HG03039 (cell line): ENCODE measurements at regions not wholly inside any gene's neighbourhood (a gene's known extent, or its start where the extent isn't known, plus 50 kb on each side); places are given as distances from the start of the nearest gene placed in this dataset.
"Not testable (repeated sequence)": the region's sequence is repeated elsewhere in the genome, so short reads cannot be mapped to it uniquely, and the experiment has no call there.

Source experiments
- ATAC-seq: cut with Tn5 transposase; IDR thresholded peaks from one replicate; pipeline ENCODE4 v1.9.1; 2021; ENCODE audit warnings: mild to moderate bottlenecking, moderate library complexity; ENCODE audit not compliant: unreplicated experiment

- no peak for ATAC-seq
These were observed 104.5 kb upstream of the UGP2 start for GRCh38 chr2:63737081-63737751.

- no peak for ATAC-seq
These were observed 103.7 kb upstream of the UGP2 start for GRCh38 chr2:63738019-63738418.

- ATAC-seq: not testable (repeated sequence)
These were observed 102.5 kb upstream of the UGP2 start for GRCh38 chr2:63739180-63739579.

GRCh38 chr2:63740020-63740419 lies 101.7 kb upstream of the UGP2 start:
- no peak for ATAC-seq

- ATAC-seq: no peak
These were observed 100.8 kb upstream of the UGP2 start for GRCh38 chr2:63740943-63741342.

GRCh38 chr2:63741884-63742579 lies 99.7 kb upstream of the UGP2 start:
- ATAC-seq: no peak

- ATAC-seq: no peak
These were observed 99.1 kb upstream of the UGP2 start for GRCh38 chr2:63742580-63742976.

- ATAC-seq: no peak
These were observed 98.3 kb upstream of the UGP2 start for GRCh38 chr2:63743170-63743981.

- no peak for ATAC-seq
These were observed 97.4 kb upstream of the UGP2 start for GRCh38 chr2:63743982-63744966.

GRCh38 chr2:63746548-63746947 lies 95.1 kb upstream of the UGP2 start:
- ATAC-seq: not testable (repeated sequence)

- ATAC-seq: no peak
These were observed 89.8 kb upstream of the UGP2 start for GRCh38 chr2:63751901-63752300.

- no peak for ATAC-seq
These were observed 86.5 kb upstream of the UGP2 start for GRCh38 chr2:63755216-63755615.

- no peak for ATAC-seq
These were observed 85.7 kb upstream of the UGP2 start for GRCh38 chr2:63755965-63756364.

GRCh38 chr2:63763391-63763941 lies 78.2 kb upstream of the UGP2 start:
- ATAC-seq: no peak

GRCh38 chr2:63764630-63765029 lies 77.1 kb upstream of the UGP2 start:
- ATAC-seq: no peak

GRCh38 chr2:63765117-63765516 lies 76.6 kb upstream of the UGP2 start:
- no peak for ATAC-seq

- no peak for ATAC-seq
These were observed 74.4 kb upstream of the UGP2 start for GRCh38 chr2:63767307-63767706.

- no peak for ATAC-seq
These were observed 73.6 kb upstream of the UGP2 start for GRCh38 chr2:63768051-63768450.

GRCh38 chr2:63769915-63770314 lies 71.8 kb upstream of the UGP2 start:
- no peak for ATAC-seq

- no peak for ATAC-seq
These were observed 69.6 kb upstream of the UGP2 start for GRCh38 chr2:63772061-63772460.
